ENCODE measurements at regions not wholly inside any gene's neighbourhood (a gene's known extent, or its start where the extent isn't known, plus 50 kb on each side); places are given as distances from the start of the nearest gene placed in this dataset.

DNA sequence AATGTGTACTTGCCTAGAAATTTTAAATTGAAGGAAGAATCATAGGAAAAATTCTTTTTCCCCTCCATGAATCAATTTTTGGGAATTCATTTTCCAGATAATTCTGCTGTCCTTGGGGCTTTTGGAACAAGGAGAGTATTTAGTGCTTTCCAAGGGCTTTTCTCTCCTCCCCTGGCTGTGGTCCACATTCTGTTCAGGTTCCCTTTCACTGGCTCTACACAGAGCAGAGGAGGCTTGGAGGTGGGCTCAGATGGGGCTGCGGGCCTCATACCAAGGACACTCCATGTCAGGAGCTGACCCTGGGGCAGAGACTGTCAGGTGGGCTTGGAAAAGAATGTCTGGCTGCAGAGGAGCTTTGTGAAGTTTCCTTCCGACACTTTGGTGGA, 128.1 kb downstream of the GADD45G start:
- TF ChIP-seq, protein P1, sequence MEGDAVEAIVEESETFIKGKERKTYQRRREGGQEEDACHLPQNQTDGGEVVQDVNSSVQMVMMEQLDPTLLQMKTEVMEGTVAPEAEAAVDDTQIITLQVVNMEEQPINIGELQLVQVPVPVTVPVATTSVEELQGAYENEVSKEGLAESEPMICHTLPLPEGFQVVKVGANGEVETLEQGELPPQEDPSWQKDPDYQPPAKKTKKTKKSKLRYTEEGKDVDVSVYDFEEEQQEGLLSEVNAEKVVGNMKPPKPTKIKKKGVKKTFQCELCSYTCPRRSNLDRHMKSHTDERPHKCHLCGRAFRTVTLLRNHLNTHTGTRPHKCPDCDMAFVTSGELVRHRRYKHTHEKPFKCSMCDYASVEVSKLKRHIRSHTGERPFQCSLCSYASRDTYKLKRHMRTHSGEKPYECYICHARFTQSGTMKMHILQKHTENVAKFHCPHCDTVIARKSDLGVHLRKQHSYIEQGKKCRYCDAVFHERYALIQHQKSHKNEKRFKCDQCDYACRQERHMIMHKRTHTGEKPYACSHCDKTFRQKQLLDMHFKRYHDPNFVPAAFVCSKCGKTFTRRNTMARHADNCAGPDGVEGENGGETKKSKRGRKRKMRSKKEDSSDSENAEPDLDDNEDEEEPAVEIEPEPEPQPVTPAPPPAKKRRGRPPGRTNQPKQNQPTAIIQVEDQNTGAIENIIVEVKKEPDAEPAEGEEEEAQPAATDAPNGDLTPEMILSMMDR (IDR thresholded peaks at IDR 0.05), result no peak
- TF ChIP-seq POLR2A (IDR thresholded peaks at IDR 0.05), result no peak
- no peak for TF ChIP-seq POLR2AphosphoS5 (IDR thresholded peaks at IDR 0.05)
